GM21619 (cell line): ENCODE measurements at regions not wholly inside any gene's neighbourhood (a gene's known extent, or its start where the extent isn't known, plus 50 kb on each side); places are given as distances from the start of the nearest gene placed in this dataset.
"Not testable (repeated sequence)": the region's sequence is repeated elsewhere in the genome, so short reads cannot be mapped to it uniquely, and the experiment has no call there.

Experiments
- ATAC-seq: cut with Tn5 transposase; IDR thresholded peaks from one replicate; pipeline ENCODE4 v1.9.1; 2021; ENCODE audit not compliant: unreplicated experiment

DNA sequence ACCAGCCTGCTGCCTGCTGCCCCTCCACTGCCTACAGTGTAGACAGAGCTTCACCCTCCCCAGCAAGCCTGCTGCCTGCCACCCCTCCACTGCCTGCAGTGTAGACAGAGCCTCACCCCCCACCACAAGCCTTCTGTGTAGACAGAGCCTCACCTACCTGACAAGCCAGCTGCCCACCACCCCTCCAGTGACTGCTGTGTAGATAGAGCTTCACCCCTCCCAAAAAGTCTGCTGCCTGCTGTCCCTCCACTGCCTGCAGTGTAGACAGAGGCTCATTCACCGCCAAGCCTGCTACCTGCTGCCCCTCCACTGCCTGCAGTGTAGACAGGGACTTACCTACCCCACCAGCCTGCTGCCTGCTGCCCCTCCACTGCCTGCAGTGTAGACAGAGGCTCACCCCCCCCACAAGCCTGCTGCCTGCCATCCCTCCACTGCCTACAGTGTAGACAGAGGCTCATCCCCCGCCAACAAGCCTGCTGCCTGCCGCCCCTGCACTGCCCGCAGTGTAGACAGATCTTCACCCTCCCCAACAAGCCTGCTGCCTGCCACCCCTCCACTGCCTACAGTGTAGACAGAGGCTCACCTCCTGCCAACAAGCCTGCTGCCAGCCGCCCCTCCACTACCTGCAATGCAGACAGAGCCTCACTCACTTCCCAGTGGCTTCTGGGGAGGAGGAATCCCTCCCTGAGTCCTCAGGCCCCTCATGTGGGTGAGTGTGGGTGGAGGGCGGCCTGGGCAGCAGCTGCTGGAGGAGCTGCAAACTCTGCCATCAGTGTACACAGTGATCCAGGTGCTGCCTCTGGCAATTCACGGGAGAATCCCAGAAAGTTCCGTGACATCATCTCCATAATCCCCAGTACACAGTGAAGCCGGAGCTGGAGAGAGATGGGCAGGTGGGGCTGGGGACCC, 140.9 kb downstream of the DLL1 start:
- no peak for ATAC-seq

DNA sequence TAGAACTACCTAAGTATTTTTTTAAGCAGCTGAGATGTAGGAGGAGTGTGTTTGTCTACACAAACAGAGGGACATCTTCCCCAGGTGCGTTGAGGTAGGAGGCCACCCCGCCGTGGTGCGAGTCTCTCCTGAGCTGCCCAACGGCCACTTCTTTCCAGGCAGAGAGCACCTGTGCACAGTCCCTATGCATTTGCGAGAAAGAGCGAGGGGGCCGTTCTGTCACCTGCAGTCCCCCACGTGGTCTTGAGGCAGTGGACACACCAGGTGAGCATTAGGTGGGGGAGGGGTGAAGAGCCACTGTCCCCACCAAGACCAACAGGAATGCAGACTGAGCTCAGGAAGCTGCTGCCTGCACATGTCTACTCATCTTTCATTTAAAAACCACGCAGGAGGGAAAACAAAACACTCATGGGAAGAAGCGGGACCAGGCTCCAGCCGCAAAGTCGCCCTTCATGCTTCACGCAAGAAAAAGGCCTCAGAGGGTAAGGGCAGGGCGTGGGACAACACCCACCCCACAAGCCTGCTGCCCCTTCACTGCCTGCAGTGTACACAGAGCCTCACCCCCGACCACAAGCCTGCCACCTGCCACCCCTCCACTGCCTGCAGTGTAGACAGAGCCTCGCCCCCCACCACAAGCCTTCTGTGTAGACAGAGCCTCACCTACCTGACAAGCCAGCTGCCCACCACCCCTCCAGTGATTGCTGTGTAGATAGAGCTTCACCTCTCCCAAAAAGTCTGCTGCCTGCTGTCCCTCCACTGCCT, 142.0 kb downstream of the DLL1 start:
- ATAC-seq: no peak

DNA sequence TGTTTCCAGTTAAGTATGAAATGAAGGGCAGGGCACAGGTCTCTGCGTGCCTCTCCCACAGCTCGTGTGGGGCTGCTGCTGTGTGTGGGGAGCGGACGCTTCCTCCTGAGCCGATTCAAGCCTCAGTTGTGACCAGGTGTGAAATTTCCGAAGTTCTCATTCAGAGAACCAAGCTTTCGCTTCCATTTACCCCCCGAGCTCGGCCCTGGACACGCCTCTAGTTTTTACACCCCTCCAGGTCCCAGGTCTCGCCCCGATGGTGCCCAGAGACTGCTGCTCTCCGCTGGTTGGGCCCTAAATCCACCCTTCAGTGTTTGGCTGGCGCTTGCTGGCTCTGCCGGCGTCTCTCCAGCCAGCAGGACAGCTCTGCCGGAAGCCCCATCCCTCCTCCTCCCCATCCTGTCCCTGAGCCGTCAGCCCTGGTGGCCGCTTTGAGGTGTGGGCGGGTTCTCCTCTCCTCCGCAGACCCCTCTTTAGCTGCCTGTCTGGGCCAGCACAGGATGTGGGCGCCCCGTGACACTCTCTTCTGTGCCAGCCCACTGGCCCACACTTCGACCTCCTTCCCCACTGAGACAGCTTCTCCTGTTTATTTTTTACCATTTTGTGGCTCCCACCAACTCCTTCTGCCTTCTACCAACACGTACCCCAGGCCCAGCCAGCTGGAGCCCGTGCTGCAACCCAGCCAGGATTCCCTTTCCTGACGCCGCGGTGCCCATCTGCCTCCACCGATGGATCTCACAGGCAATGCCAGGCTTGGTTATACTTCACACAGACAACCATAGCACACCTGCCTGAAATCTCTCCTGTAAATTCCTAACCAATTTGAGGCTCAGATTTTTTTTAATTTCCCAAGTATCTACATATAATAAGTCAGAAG, 142.8 kb downstream of the DLL1 start:
- peak; percentile 66 for ATAC-seq

DNA sequence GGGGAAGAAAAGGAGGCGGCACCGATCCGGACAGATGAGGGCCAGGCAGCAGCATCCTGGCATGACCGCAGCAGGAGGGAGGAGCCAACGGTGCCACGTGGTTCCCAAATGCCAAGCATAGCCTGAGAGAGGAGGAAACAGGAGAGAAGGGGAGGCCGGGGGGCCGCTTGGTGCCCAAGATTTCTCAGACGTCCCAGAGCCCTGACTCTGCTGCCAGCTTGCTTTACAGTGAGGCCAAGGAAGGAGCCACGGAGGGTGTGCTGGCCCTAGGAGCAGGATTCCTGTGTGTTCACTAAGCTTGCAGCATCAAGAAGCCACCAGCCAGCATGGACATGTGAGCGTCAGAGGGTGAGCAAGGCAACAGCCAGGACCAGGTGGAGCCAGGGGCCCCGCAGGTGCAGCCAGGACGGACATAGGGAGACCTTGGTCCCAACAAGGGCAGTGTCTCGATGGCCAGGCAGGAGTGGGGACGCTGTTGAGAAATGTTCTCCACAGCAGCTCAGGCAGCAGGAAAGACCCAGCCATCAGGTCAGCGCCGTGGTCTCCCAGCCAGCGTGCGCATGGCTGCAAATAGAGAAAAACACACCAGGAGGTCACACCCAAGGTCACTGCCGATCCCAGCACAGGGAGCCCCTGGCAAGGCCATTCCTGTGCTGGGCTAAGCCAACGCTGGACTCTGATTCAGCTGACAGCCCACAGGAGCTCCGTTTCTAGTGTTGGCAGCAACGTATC, 143.7 kb downstream of the DLL1 start:
- ATAC-seq: no peak

DNA sequence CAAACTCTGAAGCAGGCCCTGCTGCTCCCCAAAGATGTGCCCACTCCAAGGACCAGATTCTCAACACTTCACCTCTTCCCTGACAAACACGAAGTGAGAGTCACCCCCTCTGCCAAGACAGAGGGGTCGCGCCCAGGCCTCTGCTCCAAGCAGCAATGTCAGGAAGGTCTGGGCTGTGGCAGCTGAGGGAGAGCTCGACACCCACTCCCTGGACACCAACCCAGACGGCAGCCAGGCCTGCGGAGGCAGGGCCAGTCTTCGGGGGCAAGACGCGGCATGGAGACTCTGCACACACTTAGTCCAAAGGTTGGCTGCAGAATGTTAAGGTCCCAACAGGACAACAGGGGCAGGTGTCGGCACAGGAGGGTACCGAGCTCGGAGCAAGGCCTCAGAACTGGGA, 144.2 kb downstream of the DLL1 start:
- ATAC-seq: no peak

DNA sequence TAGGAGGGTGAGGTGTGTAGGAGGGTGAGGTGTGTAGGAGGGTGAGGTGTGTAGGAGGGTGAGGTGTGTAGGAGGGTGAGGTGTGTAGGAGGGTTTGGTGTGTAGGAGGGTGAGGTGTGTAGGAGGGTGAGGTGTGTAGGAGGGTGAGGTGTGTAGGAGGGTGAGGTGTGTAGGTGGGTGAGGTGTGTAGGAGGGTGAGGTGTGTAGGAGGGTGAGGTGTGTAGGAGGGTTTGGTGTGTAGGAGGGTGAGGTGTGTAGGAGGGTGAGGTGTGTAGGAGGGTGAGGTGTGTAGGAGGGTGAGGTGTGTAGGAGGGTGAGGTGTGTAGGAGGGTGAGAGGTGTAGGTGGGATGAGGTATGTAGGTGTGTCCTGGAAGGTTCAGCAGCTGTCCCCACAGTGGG, 144.7 kb downstream of the DLL1 start:
- ATAC-seq: not testable (repeated sequence)

DNA sequence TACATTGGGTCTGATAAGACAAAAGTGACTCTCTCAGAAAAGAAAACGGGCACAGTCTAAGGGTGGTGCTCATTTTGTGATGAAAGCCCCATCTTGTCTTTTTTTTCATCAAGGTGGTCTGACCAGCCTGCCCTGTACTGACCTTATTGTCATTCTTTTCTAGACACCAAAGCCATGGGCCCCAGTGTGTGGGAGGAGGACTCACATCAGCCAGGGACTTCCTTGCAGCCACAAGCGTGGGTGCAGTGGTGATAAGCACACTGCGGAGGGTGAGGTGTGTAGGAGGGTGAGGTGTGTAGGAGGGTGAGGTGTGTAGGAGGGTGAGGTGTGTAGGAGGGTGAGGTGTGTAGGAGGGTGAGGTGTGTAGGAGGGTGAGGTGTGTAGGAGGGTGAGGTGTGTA, 145.2 kb downstream of the DLL1 start:
- not testable (repeated sequence) for ATAC-seq

DNA sequence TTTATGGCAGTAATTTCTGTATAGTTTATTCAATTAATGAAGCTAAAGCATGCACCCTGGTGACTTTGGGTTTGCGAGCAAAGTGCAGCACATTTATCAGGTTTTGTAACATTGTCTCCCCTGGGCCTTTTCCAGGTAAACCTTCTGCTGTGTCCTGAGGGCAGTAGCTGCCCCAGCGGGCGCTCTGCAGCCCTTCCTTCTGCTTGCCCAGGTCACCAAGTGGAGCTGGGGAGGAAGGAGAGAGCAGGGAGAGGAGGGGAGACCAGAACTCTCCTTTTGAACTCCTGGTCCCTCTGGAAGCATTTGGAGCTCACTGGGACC, 145.6 kb downstream of the DLL1 start:
- no peak for ATAC-seq

DNA sequence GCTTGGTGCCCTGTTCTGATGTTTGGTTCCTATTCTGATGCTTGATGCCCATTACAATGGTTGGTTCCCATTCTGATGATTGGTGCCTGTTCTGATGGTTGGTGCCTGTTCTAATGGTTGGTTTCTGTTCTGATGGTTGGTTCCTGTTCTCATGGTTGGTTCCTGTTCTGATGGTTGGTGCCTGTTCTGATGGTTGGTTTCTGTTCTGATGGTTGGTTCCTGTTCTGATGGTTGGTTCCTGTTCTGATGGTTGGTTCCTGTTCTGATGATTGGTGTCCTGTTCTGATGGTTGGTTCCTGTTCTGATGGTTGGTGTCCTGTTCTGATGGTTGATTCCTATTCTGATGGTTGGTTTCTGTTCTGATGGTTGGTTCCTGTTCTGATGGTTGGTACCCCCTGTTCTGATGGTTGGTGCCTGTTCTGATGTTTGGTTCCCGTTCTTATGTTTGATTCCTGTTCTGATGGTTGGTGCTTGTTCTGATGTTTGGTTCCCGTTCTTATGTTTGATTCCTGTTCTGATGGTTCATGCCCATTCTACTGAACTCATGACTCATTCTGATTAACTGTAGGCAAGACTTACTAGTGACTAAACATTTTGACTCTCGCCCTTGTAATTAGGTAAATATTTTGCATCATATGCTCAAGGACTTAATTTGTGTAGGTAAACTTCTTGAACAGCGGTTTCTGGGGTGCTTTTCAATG, 146.2 kb downstream of the DLL1 start:
- ATAC-seq: no peak

DNA sequence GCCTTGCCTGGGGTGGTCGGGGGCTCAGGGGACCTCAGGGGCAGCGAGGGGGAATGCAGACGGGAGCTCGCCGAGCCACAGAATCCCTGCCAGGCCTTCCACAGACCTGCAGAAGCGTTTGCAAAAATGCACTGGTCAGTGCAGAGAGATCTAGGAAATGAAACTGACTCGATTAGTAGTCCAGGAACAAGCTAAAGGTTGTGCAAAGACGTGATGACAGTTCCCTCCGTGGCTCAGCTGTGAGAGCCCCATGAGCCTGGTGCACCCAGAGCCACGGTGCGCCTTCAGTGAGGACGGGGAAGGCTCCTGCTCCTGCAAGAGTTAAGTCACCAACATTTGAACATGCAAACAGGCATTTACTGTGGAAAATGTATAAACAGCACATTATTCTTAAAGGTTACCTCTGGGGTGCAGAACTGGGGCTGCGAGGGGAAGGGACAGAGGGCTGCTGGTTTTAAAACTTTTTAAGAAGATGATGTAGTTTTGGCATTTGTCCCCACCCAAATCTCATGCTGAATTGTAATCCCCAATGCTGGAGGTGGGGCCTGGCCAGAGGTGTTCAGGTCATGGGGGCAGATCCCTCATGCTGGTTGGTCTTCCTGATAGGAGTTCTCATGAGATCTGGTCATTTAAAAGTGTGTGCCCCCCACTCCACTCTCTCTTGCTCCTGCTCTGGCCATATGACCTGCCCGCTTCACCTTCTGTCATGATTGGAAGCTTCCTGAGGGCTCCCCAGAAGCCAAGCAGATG, 147.3 kb downstream of the DLL1 start:
- no peak for ATAC-seq

DNA sequence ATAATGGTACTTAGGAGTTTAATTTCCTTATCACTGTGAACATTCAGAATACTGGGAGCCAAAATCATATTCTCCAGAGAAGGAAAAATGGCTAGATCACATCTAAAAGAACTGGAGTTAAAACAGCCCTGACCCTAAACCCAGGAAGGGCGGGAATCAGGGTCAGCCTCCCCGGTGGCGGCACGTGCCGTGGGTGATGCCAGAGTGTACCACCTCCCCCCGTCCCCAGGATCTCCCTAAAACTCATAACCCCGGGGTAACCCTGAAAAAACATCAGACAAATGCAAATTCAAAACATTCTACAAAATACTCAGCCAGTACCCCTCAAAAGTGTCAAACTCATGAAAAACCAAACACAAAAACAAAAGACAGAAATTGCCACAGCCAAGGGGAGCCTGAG, 148.3 kb downstream of the DLL1 start:
- no peak for ATAC-seq

DNA sequence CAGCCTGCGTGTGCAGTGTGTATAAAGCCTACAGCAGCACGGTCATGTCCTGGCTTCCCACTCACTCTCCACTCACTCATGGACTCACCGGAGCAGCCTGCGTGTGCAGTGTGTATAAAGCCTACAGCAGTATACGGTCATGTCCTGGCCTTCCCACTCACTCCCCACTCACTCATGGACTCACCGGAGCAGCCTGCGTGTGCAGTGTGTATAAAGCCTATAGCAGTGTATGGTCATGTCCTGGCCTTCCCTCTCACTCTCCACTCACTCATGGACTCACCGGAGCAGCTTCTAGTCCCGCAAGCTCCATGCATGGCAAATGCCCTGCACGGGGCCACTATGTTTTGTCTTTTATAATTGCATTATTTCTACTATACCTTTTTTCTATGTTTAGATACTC, 149.8 kb downstream of the DLL1 start:
- not testable (repeated sequence) for ATAC-seq

DNA sequence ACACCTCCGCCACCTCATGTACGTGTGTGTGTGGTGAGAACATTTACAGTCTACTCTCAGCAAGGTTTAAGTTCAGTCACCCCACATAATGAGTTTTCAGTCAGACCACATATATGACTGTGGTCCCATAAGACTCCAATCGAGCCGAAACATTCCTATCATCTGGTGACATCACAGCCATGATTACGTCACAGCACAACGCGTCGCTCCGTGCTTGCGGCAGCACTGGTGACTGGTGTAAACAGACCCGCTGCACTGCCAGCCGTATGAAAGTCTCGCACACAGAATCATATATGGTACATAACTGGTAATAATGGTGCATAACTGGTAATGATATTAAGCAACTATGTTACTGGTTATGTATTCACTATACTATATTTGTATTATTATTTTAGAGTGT, 150.7 kb downstream of the DLL1 start:
- ATAC-seq: no peak

DNA sequence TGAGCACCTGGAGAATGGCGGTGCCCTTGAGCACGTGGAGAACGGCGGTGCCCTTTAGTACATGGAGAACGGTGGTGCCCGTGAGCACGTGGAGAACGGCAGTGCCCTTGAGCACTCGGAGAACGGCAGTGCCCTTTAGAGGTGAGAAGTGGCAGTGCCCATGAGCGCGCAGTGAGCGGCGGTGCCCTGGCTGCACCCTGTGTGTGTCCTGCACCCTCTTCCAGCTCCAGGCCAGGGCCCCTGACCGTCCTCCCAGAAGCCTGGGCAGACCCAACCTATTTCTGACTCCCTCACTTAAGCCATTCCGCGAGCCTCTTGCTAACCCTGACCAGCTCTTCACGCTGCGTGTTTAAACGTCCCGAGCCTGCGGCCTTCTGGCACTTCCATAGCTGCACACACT, 151.3 kb downstream of the DLL1 start:
- ATAC-seq: no peak

DNA sequence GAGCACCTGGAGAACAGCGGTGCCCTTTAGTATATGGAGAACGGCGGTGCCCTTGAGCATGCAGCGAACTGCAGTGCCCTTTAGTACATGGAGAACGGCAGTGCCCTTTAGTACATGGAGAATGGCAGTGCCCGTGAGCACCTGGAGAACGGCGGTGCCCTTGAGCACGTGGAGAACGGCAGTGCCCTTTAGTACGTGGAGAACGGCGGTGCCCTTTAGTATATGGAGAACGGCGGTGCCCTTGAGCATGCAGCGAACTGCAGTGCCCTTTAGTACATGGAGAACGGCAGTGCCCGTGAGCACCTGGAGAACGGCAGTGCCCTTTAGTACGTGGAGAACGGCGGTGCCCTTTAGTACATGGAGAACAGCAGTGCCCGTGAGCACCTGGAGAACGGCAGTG, 151.8 kb downstream of the DLL1 start:
- ATAC-seq: not testable (repeated sequence)

DNA sequence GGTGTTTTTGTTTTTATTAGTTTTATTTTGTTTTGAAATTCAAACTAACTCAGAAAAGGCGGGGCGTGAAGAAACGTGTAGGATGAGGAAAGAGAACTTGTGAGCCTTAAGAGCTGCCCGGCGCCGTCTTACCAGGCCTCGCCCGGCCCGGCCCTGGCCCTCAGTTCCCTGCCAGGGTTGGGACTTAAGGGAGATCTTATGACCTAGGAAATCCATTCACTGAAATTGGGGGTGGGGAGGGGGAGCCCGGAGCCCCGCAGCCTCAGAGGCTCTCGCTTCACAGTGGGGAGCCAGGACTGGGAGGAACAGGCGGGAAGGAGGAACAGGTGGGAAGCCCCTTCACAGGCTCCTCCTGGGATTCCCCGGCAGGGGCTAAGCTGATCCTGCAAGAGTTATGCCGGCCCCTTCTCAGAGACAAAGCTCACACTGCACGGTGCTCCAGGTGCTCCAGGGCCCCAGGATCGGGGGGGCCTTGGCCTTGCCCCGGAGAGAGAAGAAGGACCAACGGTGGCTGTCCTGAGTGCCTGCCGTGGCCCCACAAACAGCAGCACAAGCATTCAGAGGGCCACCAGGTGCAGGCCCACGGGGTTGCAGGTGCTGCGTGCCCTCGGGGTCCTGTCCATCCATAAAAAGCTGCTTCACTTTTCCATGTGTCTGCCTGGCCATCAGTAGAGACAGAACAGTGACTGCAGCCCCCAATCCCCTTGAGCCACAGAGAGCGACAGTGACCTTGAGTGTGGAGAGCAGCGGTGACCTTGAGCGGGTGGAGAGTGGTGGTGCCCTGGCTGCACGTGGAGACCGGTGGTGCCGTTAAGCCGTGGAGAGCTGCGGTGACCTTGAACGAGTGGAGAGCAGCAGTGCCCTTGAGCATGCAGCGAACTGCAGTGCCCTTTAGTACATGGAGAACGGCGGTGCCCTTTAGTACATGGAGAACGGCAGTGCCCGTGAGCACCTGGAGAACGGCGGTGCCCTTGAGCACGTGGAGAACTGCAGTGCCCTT, 152.7 kb downstream of the DLL1 start:
- ATAC-seq: no peak

DNA sequence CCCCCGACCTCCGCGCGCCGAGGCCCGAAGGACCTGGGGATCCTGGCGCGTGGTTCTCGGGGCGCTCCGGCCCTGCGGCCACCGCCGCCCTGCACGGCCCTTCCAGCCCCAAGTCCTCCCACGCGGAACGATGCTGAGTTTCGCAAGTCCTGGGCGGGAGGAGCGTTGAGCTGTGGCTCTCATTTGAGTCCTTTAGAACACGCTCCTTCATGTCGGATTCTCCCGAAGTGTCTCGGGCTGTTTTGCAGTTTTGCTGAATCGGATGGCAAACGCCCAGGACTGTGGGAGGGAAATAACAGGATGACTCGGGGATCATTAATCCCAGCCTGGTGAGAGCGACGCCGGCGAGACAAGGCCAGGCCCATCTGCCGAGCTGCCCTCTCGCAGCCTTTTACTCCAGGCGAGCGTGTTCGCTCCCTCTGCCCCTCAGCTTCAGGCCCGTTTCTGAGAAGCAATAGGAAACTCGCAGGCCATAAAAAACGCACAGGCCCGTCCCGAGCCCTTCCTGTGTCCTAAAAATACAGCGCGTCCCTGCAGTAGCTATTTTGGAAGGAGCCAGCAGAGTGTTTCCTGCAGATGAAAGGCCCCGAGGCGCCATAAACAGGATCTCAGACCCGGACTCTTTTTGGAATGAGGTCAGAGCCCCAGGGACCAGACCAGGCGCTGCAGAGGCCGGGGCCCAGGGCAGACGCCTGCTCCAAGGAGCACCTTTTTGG, 153.5 kb downstream of the DLL1 start:
- ATAC-seq: no peak
